Left ventricle myocardium inferior (tissue), 1 donor: ENCODE measurements at regions not wholly inside any gene's neighbourhood (a gene's known extent, or its start where the extent isn't known, plus 50 kb on each side); places are given as distances from the start of the nearest gene placed in this dataset.

Experiments used
- DNase-seq: peaks from one replicate; pipeline ENCODE4 v3.0.0-alpha.2; 2020
- H3K27ac ChIP-seq: fragments of 200-600 bp; replicated peaks from 2 replicates; pipeline ENCODE4 v1.8.0; 2021
- H3K27me3 ChIP-seq: fragments of 200-600 bp; 2 replicates; pipeline ENCODE4 v1.8.0; 2021; ENCODE audit warnings: low read depth
- H3K36me3 ChIP-seq: fragments of 200-600 bp; 2 replicates; pipeline ENCODE4 v1.8.0; 2021
- H3K4me1 ChIP-seq: fragments of 200-600 bp; 2 replicates; pipeline ENCODE4 v1.8.0; 2021
- H3K4me3 ChIP-seq: fragments of 200-600 bp; 2 replicates; pipeline ENCODE4 v1.8.0; 2021; ENCODE audit warnings: mild to moderate bottlenecking, moderate library complexity
- H3K9me3 ChIP-seq: fragments of 200-600 bp; replicated peaks from 2 replicates; pipeline ENCODE4 v1.8.0; 2021
- intact Hi-C: fragments of 100-400 bp; cut with micrococcal nuclease; formaldehyde crosslinking; loops from one replicate; pipeline ENCODE4 v1.11.0; 2022
- TF ChIP-seq, protein P1 (sequence below): fragments of 200-600 bp; IDR thresholded peaks from 2 replicates; pipeline ENCODE4 v1.8.0; 2021; ENCODE audit warnings: antibody characterized with exemption, mild to moderate bottlenecking, borderline replicate concordance
- donor health status: DM: no; HTN: yes; CAD: no; lungs with severe emphysema.

DNA sequence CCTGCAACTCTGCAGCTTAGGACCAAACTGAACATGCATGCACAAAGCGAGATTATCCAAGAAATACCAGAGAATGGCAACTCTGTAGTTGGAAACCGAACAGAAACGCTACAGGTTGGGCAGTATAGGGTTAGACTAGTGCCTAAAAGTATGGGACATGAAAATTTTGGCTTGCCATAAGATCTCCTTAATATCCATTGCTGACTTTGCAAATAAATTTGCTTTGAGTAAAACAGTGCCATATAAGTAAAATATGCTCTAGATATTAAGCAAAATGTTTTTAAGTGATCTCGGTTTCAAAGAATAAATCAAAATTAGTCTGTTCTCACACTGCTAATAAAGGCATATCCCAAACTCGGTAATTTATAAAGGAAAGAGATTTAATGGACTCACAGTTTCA, 456.0 kb downstream of the PRDM9 start:
- Histone ChIP-seq H3K9me3 (peaks cover 11% of the 10 kb centered on the region), H3K4me3 (no peak overlapping the region), H3K27ac (no peak overlapping the region), H3K4me1 (no peaks in the 10 kb centered on the region), H3K27me3 (no peaks in the 10 kb centered on the region), H3K36me3 (no peaks in the 10 kb centered on the region)
- no peak for DNase-seq
- intact Hi-C loops, result no loop called here
- TF ChIP-seq, protein P1, sequence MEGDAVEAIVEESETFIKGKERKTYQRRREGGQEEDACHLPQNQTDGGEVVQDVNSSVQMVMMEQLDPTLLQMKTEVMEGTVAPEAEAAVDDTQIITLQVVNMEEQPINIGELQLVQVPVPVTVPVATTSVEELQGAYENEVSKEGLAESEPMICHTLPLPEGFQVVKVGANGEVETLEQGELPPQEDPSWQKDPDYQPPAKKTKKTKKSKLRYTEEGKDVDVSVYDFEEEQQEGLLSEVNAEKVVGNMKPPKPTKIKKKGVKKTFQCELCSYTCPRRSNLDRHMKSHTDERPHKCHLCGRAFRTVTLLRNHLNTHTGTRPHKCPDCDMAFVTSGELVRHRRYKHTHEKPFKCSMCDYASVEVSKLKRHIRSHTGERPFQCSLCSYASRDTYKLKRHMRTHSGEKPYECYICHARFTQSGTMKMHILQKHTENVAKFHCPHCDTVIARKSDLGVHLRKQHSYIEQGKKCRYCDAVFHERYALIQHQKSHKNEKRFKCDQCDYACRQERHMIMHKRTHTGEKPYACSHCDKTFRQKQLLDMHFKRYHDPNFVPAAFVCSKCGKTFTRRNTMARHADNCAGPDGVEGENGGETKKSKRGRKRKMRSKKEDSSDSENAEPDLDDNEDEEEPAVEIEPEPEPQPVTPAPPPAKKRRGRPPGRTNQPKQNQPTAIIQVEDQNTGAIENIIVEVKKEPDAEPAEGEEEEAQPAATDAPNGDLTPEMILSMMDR, result no peak

DNA sequence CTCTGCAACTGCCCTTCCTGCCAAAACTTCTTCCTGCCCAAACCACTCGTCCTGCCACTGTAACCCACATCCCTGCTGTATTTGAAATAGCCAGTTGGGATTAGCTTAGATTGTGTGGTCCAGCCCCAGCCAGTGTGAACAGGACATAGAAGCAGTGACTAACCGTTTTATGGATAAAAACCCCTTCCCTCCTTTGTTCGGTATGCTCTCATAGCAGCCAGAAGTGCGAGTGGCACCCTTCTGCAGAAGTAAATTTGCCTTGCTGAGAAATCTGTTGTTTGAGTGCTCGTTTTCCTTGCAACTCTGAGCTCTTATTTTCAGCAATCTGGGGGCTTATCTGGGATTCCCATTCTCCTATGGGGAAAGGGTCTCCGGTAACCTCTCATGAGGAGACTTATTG, 470.0 kb downstream of the PRDM9 start:
- H3K36me3 ChIP-seq, result no peaks in the 10 kb centered on the region
- TF ChIP-seq, protein P1, result no peak
- no peaks in the 10 kb centered on the region for H3K27me3 ChIP-seq
- intact Hi-C loops, result no loop called here
- H3K9me3 ChIP-seq, result peaks cover 68% of the 10 kb centered on the region
- no peak overlapping the region for H3K27ac ChIP-seq
- H3K4me1 ChIP-seq, result no peaks in the 10 kb centered on the region
- DNase-seq, result no peak
- H3K4me3 ChIP-seq, result no peak overlapping the region

DNA sequence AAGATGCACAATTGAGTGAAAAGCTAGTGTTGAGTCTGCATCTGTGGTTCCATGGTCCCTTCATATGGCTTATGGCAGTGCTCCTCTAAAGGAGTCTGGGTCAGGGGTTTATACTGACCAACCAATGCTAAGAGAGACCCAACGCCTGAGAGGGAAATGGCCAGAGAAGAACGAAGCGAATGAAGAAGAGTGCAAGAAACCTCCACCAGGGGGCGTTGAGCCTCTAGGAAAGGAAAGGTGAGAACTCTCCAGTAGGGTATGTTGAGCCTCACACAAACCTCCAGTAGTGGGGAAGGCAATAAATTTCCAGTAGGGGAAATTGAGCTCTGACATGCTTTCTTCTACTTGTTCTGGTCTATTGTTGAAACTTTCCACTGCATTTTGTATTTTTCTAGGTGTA, 470.6 kb downstream of the PRDM9 start:
- Histone ChIP-seq H3K36me3 (no peaks in the 10 kb centered on the region), H3K4me1 (no peaks in the 10 kb centered on the region), H3K4me3 (no peak overlapping the region), H3K27me3 (no peaks in the 10 kb centered on the region), H3K27ac (no peak overlapping the region), H3K9me3 (peaks cover 62% of the 10 kb centered on the region)
- TF ChIP-seq, protein P1, result peak; percentile 7
- no peak for DNase-seq
- intact Hi-C loops, result no loop called here

DNA sequence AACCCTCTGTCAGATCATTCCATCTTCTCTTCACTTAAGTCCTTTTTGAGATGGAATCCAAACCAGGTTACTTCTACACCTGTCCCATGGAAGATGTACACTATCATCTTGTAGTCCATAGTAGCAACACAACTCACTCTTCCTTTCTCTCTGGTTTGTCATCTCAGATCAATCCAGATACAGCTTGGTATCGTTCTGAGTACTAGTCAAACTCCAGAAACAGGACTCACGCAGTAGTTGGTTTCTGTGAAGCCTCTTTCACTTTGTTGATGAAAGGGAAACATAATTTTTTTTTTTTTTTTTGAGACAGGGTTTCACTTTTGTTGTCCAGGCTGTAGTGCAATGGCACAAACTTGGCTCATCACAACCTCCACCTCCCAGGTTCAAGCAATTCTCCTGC, 484.0 kb downstream of the PRDM9 start:
- no peak for DNase-seq
- H3K36me3 ChIP-seq, result no peaks in the 10 kb centered on the region
- no peak overlapping the region for H3K4me3 ChIP-seq
- no peaks in the 10 kb centered on the region for H3K4me1 ChIP-seq
- intact Hi-C loops, result no loop called here
- TF ChIP-seq, protein P1, result no peak
- peaks cover 16% of the 10 kb centered on the region for H3K9me3 ChIP-seq
- no peaks in the 10 kb centered on the region for H3K27me3 ChIP-seq
- H3K27ac ChIP-seq, result no peak overlapping the region

DNA sequence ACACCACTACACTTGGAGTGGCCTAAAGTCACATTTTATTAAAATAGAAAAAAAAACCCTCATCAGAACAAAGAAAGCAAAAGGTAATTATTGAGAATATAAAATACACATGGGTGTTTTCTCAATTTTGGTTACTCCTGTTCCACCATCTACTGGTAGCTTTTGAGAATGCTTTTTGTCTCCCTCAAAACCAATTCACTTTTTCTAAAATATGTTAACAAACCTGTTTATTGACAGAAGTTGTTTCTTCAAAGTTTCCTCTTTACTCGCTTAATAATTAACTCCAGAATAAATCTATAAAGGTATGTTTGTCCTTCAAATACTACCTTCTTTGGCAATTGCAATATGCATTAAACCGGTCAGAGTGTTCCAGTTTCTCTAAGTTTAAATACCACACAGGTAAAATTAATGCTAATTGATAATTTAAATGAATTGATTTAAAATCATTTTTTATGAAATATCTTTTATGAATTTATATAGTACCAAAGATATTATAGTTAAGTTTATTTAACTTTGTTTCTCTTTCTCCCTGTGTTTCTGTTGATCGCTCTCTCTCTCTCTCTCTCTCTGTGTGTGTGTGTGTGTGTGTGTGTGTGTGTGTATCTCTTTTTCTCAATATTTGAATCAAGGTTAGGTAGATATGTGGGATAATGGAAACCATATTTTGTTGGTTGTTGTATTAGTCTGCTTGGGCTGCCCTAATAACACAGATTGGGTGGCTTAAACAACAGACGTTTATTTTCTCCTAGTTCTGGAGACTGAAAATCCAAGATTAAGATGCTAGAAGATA, 487.4 kb downstream of the PRDM9 start:
- Histone ChIP-seq H3K4me1 (no peaks in the 10 kb centered on the region), H3K27ac (no peak overlapping the region), H3K36me3 (no peaks in the 10 kb centered on the region), H3K9me3 (peaks cover 13% of the 10 kb centered on the region), H3K4me3 (no peak overlapping the region), H3K27me3 (no peaks in the 10 kb centered on the region)
- intact Hi-C loops, result no loop called here
- no peak for DNase-seq
- TF ChIP-seq, protein P1, result no peak
